GM23248 (cell line): ENCODE measurements at regions not wholly inside any gene's neighbourhood (a gene's known extent, or its start where the extent isn't known, plus 50 kb on each side); places are given as distances from the start of the nearest gene placed in this dataset.

Experiments used
- DNase-seq: peaks from one replicate; pipeline ENCODE4 v3.0.0-alpha.2; 2015
- H2AFZ ChIP-seq: fragments of 200-600 bp; sonication (generic); 2 replicates; pipeline ENCODE4 v1.6.1; 2016; ENCODE audit warnings: antibody characterized with exemption
- H3F3A ChIP-seq: fragments of 200-600 bp; sonication (generic); 2 replicates; pipeline ENCODE4 v1.6.1; 2016; ENCODE audit warnings: mild to moderate bottlenecking, antibody characterized with exemption, mixed run types; ENCODE audit not compliant: insufficient read depth
- H3K27ac ChIP-seq: fragments of 200-600 bp; sonication (generic); 2 replicates; pipeline ENCODE4 v1.5.1; 2016; ENCODE audit warnings: mild to moderate bottlenecking
- H3K27me3 ChIP-seq: fragments of 200-600 bp; sonication (generic); replicated peaks from 2 replicates; pipeline ENCODE4 v1.6.1; 2016; ENCODE audit warnings: mild to moderate bottlenecking; ENCODE audit not compliant: insufficient read depth
- H3K36me3 ChIP-seq: fragments of 200-600 bp; sonication (generic); 2 replicates; pipeline ENCODE4 v1.6.1; 2016; ENCODE audit warnings: low read depth, mild to moderate bottlenecking
- H3K4me1 ChIP-seq: fragments of 200-600 bp; sonication (generic); 2 replicates; pipeline ENCODE4 v1.6.1; 2016; ENCODE audit warnings: mild to moderate bottlenecking; ENCODE audit not compliant: insufficient read depth
- H3K4me2 ChIP-seq: fragments of 200-600 bp; sonication (generic); one replicate; pipeline ENCODE4 v1.6.1; 2016; ENCODE audit warnings: mild to moderate bottlenecking; ENCODE audit not compliant: unreplicated experiment
- H3K4me3 ChIP-seq: fragments of 200-600 bp; sonication (generic); 2 replicates; pipeline ENCODE4 v1.5.1; 2016; ENCODE audit warnings: mild to moderate bottlenecking
- H3K79me2 ChIP-seq: fragments of 200-600 bp; sonication (generic); 2 replicates; pipeline ENCODE4 v1.6.1; 2016; ENCODE audit warnings: mild to moderate bottlenecking; ENCODE audit not compliant: insufficient read depth
- H3K9ac ChIP-seq: fragments of 200-600 bp; sonication (generic); 2 replicates; pipeline ENCODE4 v1.6.1; 2016; ENCODE audit warnings: mild to moderate bottlenecking
- H3K9me2 ChIP-seq: fragments of 200-600 bp; sonication (generic); 2 replicates; pipeline ENCODE4 v1.6.1; 2016; ENCODE audit warnings: mixed run types, mild to moderate bottlenecking, moderate library complexity; ENCODE audit not compliant: insufficient read depth
- H3K9me3 ChIP-seq: fragments of 200-600 bp; sonication (generic); one replicate; pipeline ENCODE4 v1.6.1; 2017; ENCODE audit warnings: low read depth
- H4K20me1 ChIP-seq: fragments of 200-600 bp; sonication (generic); 2 replicates; pipeline ENCODE4 v1.6.0; 2016; ENCODE audit not compliant: insufficient read depth
- EZH2 ChIP-seq: fragments of 200-600 bp; sonication (generic); IDR thresholded peaks from 2 replicates; pipeline ENCODE4 v1.6.1; 2018; ENCODE audit warnings: antibody characterized with exemption, mild to moderate bottlenecking; ENCODE audit not compliant: insufficient read depth, poor library complexity, severe bottlenecking
- EZH2phosphoT487 ChIP-seq: fragments of 200-600 bp; sonication (generic); IDR thresholded peaks from 2 replicates; pipeline ENCODE4 v1.6.1; 2018; ENCODE audit warnings: antibody characterized with exemption, moderate library complexity, mild to moderate bottlenecking, low read depth; ENCODE audit not compliant: insufficient read depth
- WGBS, 2 experiments: methylation state at CpG; one replicate each; pipeline ENCODE4 v1.1.6; 2015 to 2017; ENCODE audit warnings: low lambda C conversion rate in 2 of 2, low coverage in 1 of 2; ENCODE audit errors: missing lambda C conversion rate in 2 of 2; 5-methylcytosine and 5-hydroxymethylcytosine counted together
- in situ Hi-C: fragments of 300-500 bp; cut with MboI; formaldehyde crosslinking; loops from 2 replicates; pipeline ENCODE4 v1.15.0; 2020

- no peak overlapping the region for H3K27ac ChIP-seq
- DNase-seq, result no peak
- TF ChIP-seq EZH2phosphoT487, result no peak
- TF ChIP-seq EZH2, result no peak
- H4K20me1 ChIP-seq, result no peaks in the 10 kb centered on the region
- H3K9ac ChIP-seq, result no peak overlapping the region
- no peak overlapping the region for H2AFZ ChIP-seq
- H3K4me2 ChIP-seq, result no peak overlapping the region
- no peaks in the 10 kb centered on the region for H3K27me3 ChIP-seq
- peaks cover 10% of the 10 kb centered on the region for H3K4me1 ChIP-seq
- no peaks in the 10 kb centered on the region for H3K9me3 ChIP-seq
- H3F3A ChIP-seq, result peaks cover 12% of the 10 kb centered on the region
- H3K36me3 ChIP-seq, result no peaks in the 10 kb centered on the region
- H3K4me3 ChIP-seq, result no peak overlapping the region
- H3K9me2 ChIP-seq, result no peaks in the 10 kb centered on the region
- H3K79me2 ChIP-seq, result no peaks in the 10 kb centered on the region
- in situ Hi-C loops, result no loop called here
Measured at GRCh38 chr13:48885027-48885395, 90.7 kb upstream of the FNDC3A start.

GRCh38 chr13:48888613-48889012 lies 87.1 kb upstream of the FNDC3A start:
- Histone ChIP-seq H4K20me1 (no peaks in the 10 kb centered on the region), H2AFZ (no peak overlapping the region), H3K36me3 (no peaks in the 10 kb centered on the region), H3K9me2 (no peaks in the 10 kb centered on the region), H3K27me3 (no peaks in the 10 kb centered on the region), H3K4me1 (peaks cover 37% of the 10 kb centered on the region), H3F3A (peaks cover 46% of the 10 kb centered on the region), H3K9me3 (no peaks in the 10 kb centered on the region), H3K79me2 (no peaks in the 10 kb centered on the region), H3K9ac (no peak overlapping the region), H3K4me3 (no peak overlapping the region), H3K4me2 (no peak overlapping the region), H3K27ac (no peak overlapping the region)
- 94 to 97% methylated on average over 5 of the region's 5 CpGs for WGBS, 2 experiments
- no peak for TF ChIP-seq EZH2
- TF ChIP-seq EZH2phosphoT487, result no peak
- in situ Hi-C loops, result no loop called here
- no peak for DNase-seq

DNA sequence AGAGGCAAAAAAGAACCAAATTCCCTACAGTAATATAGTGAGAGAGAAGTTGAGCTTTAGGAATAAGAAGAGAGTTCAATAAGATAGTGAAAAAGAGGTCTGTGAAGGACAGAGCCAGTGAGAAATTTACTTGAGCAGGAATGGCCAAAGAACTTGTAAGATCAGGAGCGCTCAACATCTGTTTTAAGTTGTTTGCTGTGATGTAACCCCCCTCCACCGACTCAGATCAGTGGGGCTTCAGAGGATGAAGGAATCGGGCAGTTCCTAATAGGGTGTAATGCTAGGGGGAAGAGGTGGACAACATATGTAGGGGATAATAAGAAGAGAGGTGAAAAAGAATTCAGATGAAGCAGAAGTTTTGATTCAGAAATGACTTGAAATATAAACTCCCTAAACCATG lies 85.3 kb upstream of the FNDC3A start:
- DNase-seq, result peak; percentile 58
- Histone ChIP-seq H3K79me2 (no peaks in the 10 kb centered on the region), H3K4me2 (no peak overlapping the region), H3K27me3 (no peaks in the 10 kb centered on the region), H3K4me3 (no peak overlapping the region), H3K36me3 (no peaks in the 10 kb centered on the region), H3K9me3 (no peaks in the 10 kb centered on the region), H3K27ac (no peak overlapping the region), H4K20me1 (no peaks in the 10 kb centered on the region), H3K9ac (no peak overlapping the region), H3F3A (peaks cover 36% of the 10 kb centered on the region), H3K9me2 (no peaks in the 10 kb centered on the region), H2AFZ (no peak overlapping the region), H3K4me1 (peaks cover 28% of the 10 kb centered on the region)
- 27 to 30% methylated on average over 3 of the region's 3 CpGs for WGBS, 2 experiments
- TF ChIP-seq EZH2 (no peak), EZH2phosphoT487 (no peak)
- in situ Hi-C loops, result no loop called here

- H4K20me1 ChIP-seq, result no peaks in the 10 kb centered on the region
- no peak overlapping the region for H3K4me3 ChIP-seq
- no peaks in the 10 kb centered on the region for H3K9me2 ChIP-seq
- H3K4me2 ChIP-seq, result peak overlapping the region; percentile 29
- H3K79me2 ChIP-seq, result no peaks in the 10 kb centered on the region
- H3K36me3 ChIP-seq, result no peaks in the 10 kb centered on the region
- H3K9me3 ChIP-seq, result no peaks in the 10 kb centered on the region
- H3K4me1 ChIP-seq, result peaks cover 28% of the 10 kb centered on the region
- 0 out of 2 replicates have a peak overlapping the region, but pooled peaks have one; percentile 0 for H3K9ac ChIP-seq
- in situ Hi-C loops, result no loop called here
- WGBS, 2 experiments, result 1 to 9% methylated on average over 3 of the region's 3 CpGs
- H3K27me3 ChIP-seq, result no peaks in the 10 kb centered on the region
- H2AFZ ChIP-seq, result no peak overlapping the region
- H3F3A ChIP-seq, result peaks cover 36% of the 10 kb centered on the region
- H3K27ac ChIP-seq, result peak overlapping the region; percentile 61
- TF ChIP-seq EZH2 (no peak), EZH2phosphoT487 (no peak)
- DNase-seq, result peak; percentile 68
Measured at GRCh38 chr13:48891586-48891985, 84.1 kb upstream of the FNDC3A start.

DNA sequence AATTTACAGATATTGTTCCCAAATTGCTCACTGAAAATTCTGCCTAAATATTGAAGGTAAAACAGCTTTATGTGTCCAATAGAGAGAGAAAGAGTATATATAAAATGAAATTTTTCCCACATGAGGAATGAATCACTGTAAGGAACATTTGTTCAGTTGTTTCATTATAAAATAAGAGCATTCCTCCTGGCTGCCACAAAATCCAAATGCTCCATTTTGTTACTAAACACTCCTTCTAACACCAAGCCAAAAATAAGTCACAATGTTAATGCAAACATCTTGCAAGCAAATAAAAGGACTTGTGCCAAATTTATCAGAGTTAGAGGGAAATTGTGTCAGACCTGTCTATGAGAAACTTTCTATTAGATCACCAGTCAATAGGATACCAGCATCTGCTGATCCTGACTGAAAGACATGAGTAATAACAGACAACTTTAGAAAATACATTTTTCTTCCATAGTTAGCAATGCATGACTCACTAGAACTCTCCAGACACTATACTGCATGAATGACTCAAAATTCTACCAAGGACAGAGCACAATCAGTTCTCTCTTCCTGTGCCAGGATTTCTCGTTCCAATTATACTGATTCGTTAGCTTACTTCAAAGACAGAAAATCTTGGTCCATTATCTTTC lies 83.5 kb upstream of the FNDC3A start:
- H3K9me3 ChIP-seq, result no peaks in the 10 kb centered on the region
- peak overlapping the region; percentile 45 for H3K4me2 ChIP-seq
- no peaks in the 10 kb centered on the region for H3K9me2 ChIP-seq
- no peaks in the 10 kb centered on the region for H3K27me3 ChIP-seq
- WGBS, 2 experiments, result 1 to 2% methylated on average over 2 of the region's 2 CpGs
- peak; percentile 95 for DNase-seq
- 0 out of 2 replicates have a peak overlapping the region, but pooled peaks have one; percentile 0 for H3K9ac ChIP-seq
- H2AFZ ChIP-seq, result no peak overlapping the region
- no peaks in the 10 kb centered on the region for H3K36me3 ChIP-seq
- peaks cover 28% of the 10 kb centered on the region for H3K4me1 ChIP-seq
- in situ Hi-C loops, result no loop called here
- no peaks in the 10 kb centered on the region for H3K79me2 ChIP-seq
- H3K27ac ChIP-seq, result peak overlapping the region; percentile 61
- TF ChIP-seq EZH2phosphoT487 (no peak), EZH2 (no peak)
- peaks cover 36% of the 10 kb centered on the region for H3F3A ChIP-seq
- no peaks in the 10 kb centered on the region for H4K20me1 ChIP-seq
- no peak overlapping the region for H3K4me3 ChIP-seq
